ENCODE measurements at regions not wholly inside any gene's neighbourhood (a gene's known extent, or its start where the extent isn't known, plus 50 kb on each side); places are given as distances from the start of the nearest gene placed in this dataset.

GRCh38 chr12:34600592-34601462 is 578.5 kb downstream of the ALG10 start:
- no peak overlapping the region for H3K27ac ChIP-seq (ENCODE audit: control insufficient read depth, insufficient read depth)
- intact Hi-C loops (cut with micrococcal nuclease; ENCODE audit: unreplicated experiment) (no loop called here), in situ Hi-C loops (cut with MboI) (loop anchor here (10.0 kb wide), 1 partner anchor 46 kb away; no protein-coding TSS in a partner anchor)
- H4K20me1 ChIP-seq (ENCODE audit: control insufficient read depth, insufficient read depth): no peaks in the 10 kb centered on the region
- ATAC-seq (no peak), DNase-seq (ENCODE audit: low read depth, low spot score) (no peak), FAIRE-seq (no peak)
- H3K4me1 ChIP-seq (ENCODE audit: control insufficient read depth, insufficient read depth, low read length): no peaks in the 10 kb centered on the region
- ChIA-PET POLR2A (no interaction called here), RAD21 (ENCODE audit: unreplicated experiment) (no interaction called here), SMC1A (ENCODE audit: uncharacterized antibody, unreplicated experiment) (no interaction called here), CTCF (no interaction called here)
- no peaks in the 10 kb centered on the region for H3K36me3 ChIP-seq (ENCODE audit: control insufficient read depth in 2 of 2, insufficient read depth in 2 of 2, low read length in 1 of 2)
- H3K9ac ChIP-seq (ENCODE audit: control insufficient read depth, insufficient read depth, low read length): no peak overlapping the region
- H3K4me3 ChIP-seq: no peak overlapping the region
- TF ChIP-seq EED (IDR thresholded peaks at IDR 0.05; ENCODE audit: low read depth): no peak
- no peak for TF ChIP-seq ZNF384 (IDR thresholded peaks at IDR 0.05; ENCODE audit: borderline replicate concordance, low read depth, low read length)
- no peak for TF ChIP-seq BHLHE40 (IDR thresholded peaks at IDR 0.05; ENCODE audit: borderline replicate concordance in 1 of 2, low read depth in 2 of 2, low read length in 1 of 2)
- TF ChIP-seq POLR2A (IDR thresholded peaks at IDR 0.05; ENCODE audit: low read depth, low read length): no peak
- no peak for TF ChIP-seq PKNOX1 (IDR thresholded peaks at IDR 0.05)
- TF ChIP-seq YBX1 (IDR thresholded peaks at IDR 0.05): no peak
- no peak for TF ChIP-seq PML (IDR thresholded peaks at IDR 0.05; ENCODE audit: low read length)
- TF ChIP-seq EZH2 (IDR thresholded peaks at IDR 0.05; ENCODE audit: borderline replicate concordance, control insufficient read depth, low read depth, low read length): no peak
- no peak for TF ChIP-seq ZBTB33 (IDR thresholded peaks at IDR 0.05)
- TF ChIP-seq BCL11A (IDR thresholded peaks at IDR 0.05; ENCODE audit: low read depth, low read length): no peak
- TF ChIP-seq SPI1 (IDR thresholded peaks at IDR 0.05; ENCODE audit: borderline replicate concordance, insufficient read depth, low read depth, low read length): no peak
- H3K79me2 ChIP-seq (ENCODE audit: control insufficient read depth, insufficient read depth, low read length): no peaks in the 10 kb centered on the region
- BruUV-seq (replicated peaks): no TSS peak
- no peaks in the 10 kb centered on the region for H3K27me3 ChIP-seq (replicated peaks in 1 of 2; ENCODE audit: control insufficient read depth in 2 of 2, insufficient read depth in 2 of 2, low read length in 1 of 2)
- 39% methylated on average over 34 of the region's 35 CpGs for WGBS (ENCODE audit: insufficient coverage, insufficient replicate concordance, low lambda C conversion rate, missing lambda C conversion rate)
- no peak overlapping the region for H2AFZ ChIP-seq (ENCODE audit: control insufficient read depth, low read depth, low read length)
- no peaks in the 10 kb centered on the region; the same call in 2 of the 3 replicates for H3K9me3 ChIP-seq (replicated peaks; ENCODE audit: control insufficient read depth, insufficient read depth, low read length)
- H3K4me2 ChIP-seq (ENCODE audit: control insufficient read depth, insufficient read depth): no peak overlapping the region

All from GM12878 (cell line).